GM12872 (cell line): ENCODE measurements at regions not wholly inside any gene's neighbourhood (a gene's known extent, or its start where the extent isn't known, plus 50 kb on each side); places are given as distances from the start of the nearest gene placed in this dataset.

Source experiments
- TF ChIP-seq, protein P1 (sequence below): IDR thresholded peaks from 3 replicates; pipeline ENCODE4 v1.5.1; 2011; ENCODE audit warnings: low read depth, mild to moderate bottlenecking, low read length, moderate library complexity; ENCODE audit not compliant: insufficient read depth

DNA sequence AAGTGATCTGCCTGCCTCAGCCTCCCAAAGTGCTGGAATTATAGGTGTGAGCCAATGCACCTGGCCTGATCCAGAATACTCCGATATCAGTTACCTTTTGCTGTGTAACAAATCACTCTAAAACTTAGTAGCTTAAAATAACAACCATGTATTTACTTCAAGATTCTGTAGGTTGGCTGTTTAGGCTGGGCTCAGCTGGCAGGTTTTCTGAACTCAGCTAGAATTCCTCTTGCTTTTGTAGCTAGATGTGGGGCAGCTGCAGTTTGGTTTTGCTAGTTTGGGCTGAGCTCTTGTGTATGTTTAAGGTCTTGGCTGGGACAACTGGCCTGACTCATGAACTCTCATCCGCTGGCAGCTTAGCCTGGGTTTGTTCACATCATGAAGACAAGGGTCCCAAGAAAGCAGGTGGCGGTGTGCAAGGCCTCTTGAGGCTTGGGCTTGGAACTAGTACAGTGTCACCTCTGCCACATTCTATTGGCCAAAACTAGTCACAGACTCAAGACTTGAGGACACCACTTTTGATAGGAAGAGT is 138.3 kb upstream of the SHB start:
- TF ChIP-seq, protein P1, sequence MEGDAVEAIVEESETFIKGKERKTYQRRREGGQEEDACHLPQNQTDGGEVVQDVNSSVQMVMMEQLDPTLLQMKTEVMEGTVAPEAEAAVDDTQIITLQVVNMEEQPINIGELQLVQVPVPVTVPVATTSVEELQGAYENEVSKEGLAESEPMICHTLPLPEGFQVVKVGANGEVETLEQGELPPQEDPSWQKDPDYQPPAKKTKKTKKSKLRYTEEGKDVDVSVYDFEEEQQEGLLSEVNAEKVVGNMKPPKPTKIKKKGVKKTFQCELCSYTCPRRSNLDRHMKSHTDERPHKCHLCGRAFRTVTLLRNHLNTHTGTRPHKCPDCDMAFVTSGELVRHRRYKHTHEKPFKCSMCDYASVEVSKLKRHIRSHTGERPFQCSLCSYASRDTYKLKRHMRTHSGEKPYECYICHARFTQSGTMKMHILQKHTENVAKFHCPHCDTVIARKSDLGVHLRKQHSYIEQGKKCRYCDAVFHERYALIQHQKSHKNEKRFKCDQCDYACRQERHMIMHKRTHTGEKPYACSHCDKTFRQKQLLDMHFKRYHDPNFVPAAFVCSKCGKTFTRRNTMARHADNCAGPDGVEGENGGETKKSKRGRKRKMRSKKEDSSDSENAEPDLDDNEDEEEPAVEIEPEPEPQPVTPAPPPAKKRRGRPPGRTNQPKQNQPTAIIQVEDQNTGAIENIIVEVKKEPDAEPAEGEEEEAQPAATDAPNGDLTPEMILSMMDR = no peak

DNA sequence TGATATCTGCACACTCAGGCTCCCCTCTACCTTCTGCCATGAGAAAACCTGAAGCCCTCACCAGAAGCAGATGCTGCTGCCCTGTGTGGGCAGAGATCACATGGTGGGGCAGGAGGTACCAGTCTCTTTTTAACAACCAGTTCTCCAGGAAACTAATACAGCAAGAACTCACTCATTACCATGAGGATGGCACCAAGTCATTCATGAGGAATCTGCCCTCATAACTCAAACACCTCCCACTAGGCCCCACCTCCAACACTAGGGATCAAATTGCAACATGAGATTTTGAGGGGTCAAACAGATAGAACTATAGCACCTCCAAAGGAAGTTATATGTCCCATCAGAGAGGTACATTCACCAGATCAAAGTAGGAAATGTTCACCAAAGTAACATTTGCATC is 136.3 kb upstream of the SHB start:
- TF ChIP-seq, protein P1 = no peak

DNA sequence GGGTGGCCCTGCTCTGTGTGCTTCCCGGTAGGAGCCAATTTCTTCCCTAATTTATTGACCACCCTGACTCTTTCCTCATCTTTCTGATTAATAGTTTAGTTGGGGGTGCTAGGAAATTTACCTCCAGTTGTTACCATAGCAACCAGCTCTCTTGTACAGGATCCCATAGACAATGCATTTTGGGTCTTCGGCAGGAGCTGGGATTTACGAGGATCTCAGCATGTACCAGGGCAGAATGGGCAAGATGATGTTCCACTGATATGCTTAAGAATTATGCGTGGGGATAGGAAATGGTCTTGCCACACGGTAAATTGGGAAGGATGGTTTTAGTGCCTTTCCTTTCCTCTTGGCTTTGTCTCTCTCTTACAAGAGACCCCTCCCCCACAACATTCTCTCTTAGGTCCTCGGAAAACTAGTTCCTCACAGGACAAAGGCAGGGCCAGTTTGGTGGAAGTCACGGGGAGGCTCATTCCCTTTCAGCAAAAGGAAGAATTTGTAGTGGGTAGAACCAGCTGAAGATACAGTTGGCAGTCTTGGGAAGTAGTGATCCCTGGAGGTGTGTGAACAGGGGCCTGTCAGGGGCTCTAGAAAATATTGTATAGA is 133.4 kb upstream of the SHB start:
- TF ChIP-seq, protein P1 = no peak

DNA sequence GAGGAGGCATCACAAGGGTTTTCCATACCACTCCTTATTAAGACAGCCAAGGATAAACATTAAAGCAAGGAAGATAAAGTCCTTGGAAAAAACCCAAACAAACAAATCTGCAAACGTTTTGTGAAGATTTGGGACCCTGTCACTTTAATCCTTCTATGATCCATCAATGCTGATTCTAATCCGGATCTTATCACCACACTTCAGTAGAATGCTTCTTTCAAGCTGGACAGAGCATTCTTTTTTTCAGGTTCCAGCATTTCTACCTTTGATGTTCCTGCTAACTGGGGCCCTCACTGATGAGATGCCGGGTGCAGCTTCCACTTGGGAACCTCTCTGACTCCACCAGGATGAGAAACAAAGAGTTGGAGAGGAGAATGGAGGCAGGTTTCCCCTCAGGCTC is 132.8 kb upstream of the SHB start:
- TF ChIP-seq, protein P1 = no peak

DNA sequence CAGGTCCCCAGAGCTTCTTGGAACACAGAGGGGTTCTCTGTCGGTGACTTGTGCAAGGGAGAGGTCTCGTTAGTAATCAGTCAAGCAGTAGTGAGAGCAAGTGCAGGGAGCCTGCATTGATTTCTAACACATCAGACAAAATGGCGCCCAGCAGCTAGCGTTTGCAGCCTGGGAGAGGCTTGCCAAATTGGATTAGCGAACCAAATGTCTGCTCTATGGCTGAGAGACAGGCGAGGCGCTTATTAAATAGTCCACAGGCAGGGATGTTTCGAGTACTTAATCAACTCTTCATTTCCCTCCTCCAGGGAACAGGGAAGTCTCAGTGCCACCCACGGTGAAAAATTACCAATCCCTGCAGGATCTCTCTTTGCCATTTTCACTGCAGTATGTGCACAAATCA is 131.4 kb upstream of the SHB start:
- TF ChIP-seq, protein P1 = no peak

DNA sequence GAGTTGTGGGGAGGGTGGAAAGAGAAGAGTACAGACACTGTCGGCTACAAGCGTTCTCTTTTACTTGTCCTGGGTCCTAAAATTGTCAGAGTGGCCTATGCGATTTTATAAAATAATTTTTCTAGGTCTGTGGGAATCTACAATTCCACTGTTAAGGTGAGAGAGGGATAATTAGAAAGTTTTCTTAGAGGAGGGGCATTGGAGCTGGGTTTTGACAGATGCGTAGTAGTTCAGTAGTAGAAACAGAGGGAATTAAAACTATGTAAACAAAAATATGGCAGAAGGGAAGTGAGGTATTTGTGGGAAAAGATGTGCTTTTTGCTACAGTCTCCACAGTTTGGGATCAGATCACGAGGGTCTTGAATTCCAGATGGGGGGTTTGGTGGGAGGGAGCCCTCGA is 129.1 kb upstream of the SHB start:
- TF ChIP-seq, protein P1 = no peak

DNA sequence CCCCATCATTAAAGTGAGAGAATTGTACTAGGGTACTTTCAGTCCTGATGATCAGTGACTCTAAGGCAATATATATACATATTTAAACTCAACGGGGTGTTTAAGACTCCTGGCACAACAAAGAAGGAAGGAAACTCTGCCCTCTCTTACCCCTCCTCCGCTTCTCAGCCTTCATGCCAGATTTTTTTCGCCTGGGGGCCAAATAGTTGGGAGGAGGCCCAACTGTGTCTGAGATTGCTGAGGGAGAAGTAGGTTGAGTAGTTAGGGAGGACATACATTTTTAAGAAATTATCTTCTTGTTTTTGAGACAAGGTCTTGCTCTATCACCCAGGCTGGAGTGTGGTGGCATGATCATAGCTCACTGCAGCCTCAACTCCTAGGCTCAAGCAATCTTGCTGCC is 127.7 kb upstream of the SHB start:
- TF ChIP-seq, protein P1 = no peak

DNA sequence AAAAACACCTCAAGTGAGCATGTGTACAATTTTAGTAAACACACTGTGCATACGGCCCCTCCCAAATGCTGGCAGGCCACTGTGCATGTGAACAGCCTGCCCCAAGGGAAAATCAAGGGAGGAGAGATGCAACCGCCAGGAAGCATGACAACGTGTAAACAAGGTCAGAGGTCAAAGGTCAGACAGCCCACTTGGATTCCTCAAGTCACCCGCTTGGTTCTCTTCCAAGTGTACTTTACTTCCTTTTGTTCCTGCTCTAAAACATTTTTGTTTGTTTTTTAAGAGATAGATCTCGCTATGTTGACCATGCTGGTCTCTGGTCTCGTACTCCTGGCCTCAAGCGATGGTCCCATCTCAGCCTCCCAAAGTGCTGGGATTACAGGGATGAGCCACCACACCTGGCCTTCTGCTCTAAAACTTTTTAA is 126.7 kb upstream of the SHB start:
- TF ChIP-seq, protein P1 = no peak
